ENCODE measurements at regions not wholly inside any gene's neighbourhood (a gene's known extent, or its start where the extent isn't known, plus 50 kb on each side); places are given as distances from the start of the nearest gene placed in this dataset.

- Histone ChIP-seq H4K20me1 (ENCODE audit: low read depth, low read length) (no peaks in the 10 kb centered on the region), H3K79me2 (ENCODE audit: insufficient read depth, low read length) (no peaks in the 10 kb centered on the region), H3K4me3 (ENCODE audit: insufficient read depth, low read length, poor library complexity, severe bottlenecking) (no peak overlapping the region), H3K27me3 (ENCODE audit: low read length) (no peaks in the 10 kb centered on the region), H3K9me2 (replicated peaks; ENCODE audit: insufficient read depth, low read length) (no peaks in the 10 kb centered on the region), H3F3A (ENCODE audit: insufficient read depth) (no peaks in the 10 kb centered on the region), H3K4me2 (ENCODE audit: low read depth, low read length, poor library complexity, severe bottlenecking) (no peak overlapping the region), H3K27ac (ENCODE audit: low read depth, low read length) (no peak overlapping the region), H3K9ac (ENCODE audit: low read length) (no peak overlapping the region), H3K36me3 (ENCODE audit: low read length) (no peaks in the 10 kb centered on the region), H3K9me3 (ENCODE audit: insufficient read depth, low read length) (no peaks in the 10 kb centered on the region), H2AFZ (ENCODE audit: low read depth, low read length, severe bottlenecking) (no peak overlapping the region)
- TF ChIP-seq CTCF (IDR thresholded peaks at IDR 0.05; ENCODE audit: insufficient read depth, low read length, poor library complexity, severe bottlenecking) (no peak), EZH2phosphoT487 (conservative IDR thresholded peaks at IDR 0.05; ENCODE audit: low read length) (no peak)
Measured at GRCh38 chr1:209443975-209444651, 139.4 kb upstream of the CAMK1G start.

- H3K36me3 ChIP-seq (ENCODE audit: low read length) = no peaks in the 10 kb centered on the region
Measured at GRCh38 chr1:209444961-209445360, 138.6 kb upstream of the CAMK1G start.

GRCh38 chr1:209445576-209445975, 137.9 kb upstream of the CAMK1G start:
- Histone ChIP-seq H3K27me3 (ENCODE audit: low read length) (no peaks in the 10 kb centered on the region), H3K9me2 (replicated peaks; ENCODE audit: insufficient read depth, low read length) (no peaks in the 10 kb centered on the region), H3K9ac (ENCODE audit: low read length) (no peak overlapping the region), H3K79me2 (ENCODE audit: insufficient read depth, low read length) (no peaks in the 10 kb centered on the region), H3K4me2 (ENCODE audit: low read depth, low read length, poor library complexity, severe bottlenecking) (no peak overlapping the region), H3K27ac (ENCODE audit: low read depth, low read length) (no peak overlapping the region), H3F3A (ENCODE audit: insufficient read depth) (no peaks in the 10 kb centered on the region), H3K4me3 (ENCODE audit: insufficient read depth, low read length, poor library complexity, severe bottlenecking) (no peak overlapping the region), H3K36me3 (ENCODE audit: low read length) (no peaks in the 10 kb centered on the region), H4K20me1 (ENCODE audit: low read depth, low read length) (no peaks in the 10 kb centered on the region), H3K9me3 (ENCODE audit: insufficient read depth, low read length) (no peaks in the 10 kb centered on the region), H2AFZ (ENCODE audit: low read depth, low read length, severe bottlenecking) (no peak overlapping the region)
- no peak for TF ChIP-seq EZH2phosphoT487 (conservative IDR thresholded peaks at IDR 0.05; ENCODE audit: low read length)
- TF ChIP-seq CTCF (IDR thresholded peaks at IDR 0.05; ENCODE audit: insufficient read depth, low read length, poor library complexity, severe bottlenecking) = no peak

More at GRCh38 chr1:209444961-209445360, 138.6 kb upstream of the CAMK1G start:
- TF ChIP-seq CTCF (IDR thresholded peaks at IDR 0.05; ENCODE audit: insufficient read depth, low read length, poor library complexity, severe bottlenecking) (no peak), EZH2phosphoT487 (conservative IDR thresholded peaks at IDR 0.05; ENCODE audit: low read length) (no peak)
- Histone ChIP-seq H3K9me2 (replicated peaks; ENCODE audit: insufficient read depth, low read length) (no peaks in the 10 kb centered on the region), H3K27ac (ENCODE audit: low read depth, low read length) (no peak overlapping the region), H3K79me2 (ENCODE audit: insufficient read depth, low read length) (no peaks in the 10 kb centered on the region), H3K27me3 (ENCODE audit: low read length) (no peaks in the 10 kb centered on the region), H3K4me3 (ENCODE audit: insufficient read depth, low read length, poor library complexity, severe bottlenecking) (no peak overlapping the region), H3K9ac (ENCODE audit: low read length) (no peak overlapping the region), H3F3A (ENCODE audit: insufficient read depth) (no peaks in the 10 kb centered on the region), H3K4me2 (ENCODE audit: low read depth, low read length, poor library complexity, severe bottlenecking) (no peak overlapping the region), H2AFZ (ENCODE audit: low read depth, low read length, severe bottlenecking) (no peak overlapping the region), H4K20me1 (ENCODE audit: low read depth, low read length) (no peaks in the 10 kb centered on the region), H3K9me3 (ENCODE audit: insufficient read depth, low read length) (no peaks in the 10 kb centered on the region)

All from SU-DHL-6 (cell line).